H1 (cell line): ENCODE measurements at regions not wholly inside any gene's neighbourhood (a gene's known extent, or its start where the extent isn't known, plus 50 kb on each side); places are given as distances from the start of the nearest gene placed in this dataset.

Source experiments
- CTCF ChIA-PET: fragments of 300-600 bp; sonication (Branson Sonifier 250); formaldehyde crosslinking; loops from one replicate; lab custom pipeline; 2021; ENCODE audit not compliant: partially characterized antibody; lab: Charles Lee
- POLR2A ChIA-PET: fragments of 300-600 bp; sonication (Branson Sonifier 250); formaldehyde crosslinking; loops from one replicate; lab custom pipeline; 2021; ENCODE audit warnings: inconsistent platforms; ENCODE audit not compliant: partially characterized antibody; lab: Charles Lee
- DNase-seq, 2 experiments: peaks; one replicate each; pipeline versions ENCODE4 v3.0.0 to v3.0.0-alpha.2; 2010 to 2022; ENCODE audit warnings: low spot score in 2 of 2, low read depth in 1 of 2, mixed read lengths in 1 of 2
- FAIRE-seq: peaks from 2 replicates; lab custom pipeline; 2011; peaks lifted over from hg19 to GRCh38; lab: Jason Lieb, UNC
- H2AFZ ChIP-seq: 2 replicates; pipeline ENCODE4 v1.8.1; 2012; ENCODE audit warnings: low read length, inconsistent platforms
- H2AK5ac ChIP-seq: 2 replicates; pipeline ENCODE4 v1.6.1; 2013; ENCODE audit warnings: low read depth, low read length
- H2BK120ac ChIP-seq: replicated peaks from 2 replicates; pipeline ENCODE3; 2013; ENCODE audit warnings: low read depth, low read length, inconsistent platforms
- H2BK12ac ChIP-seq: 2 replicates; pipeline ENCODE4 v1.6.1; 2013; ENCODE audit warnings: low read depth, low read length
- H2BK15ac ChIP-seq: 2 replicates; pipeline ENCODE4 v1.6.1; 2013; ENCODE audit warnings: low read length
- H2BK20ac ChIP-seq: 2 replicates; pipeline ENCODE4 v1.6.1; 2013; ENCODE audit warnings: low read length
- H2BK5ac ChIP-seq: 2 replicates; pipeline ENCODE4 v1.6.1; 2013; ENCODE audit warnings: low read depth, low read length
- H3K14ac ChIP-seq: 2 replicates; pipeline ENCODE4 v1.6.1; 2013; ENCODE audit warnings: inconsistent platforms; ENCODE audit not compliant: insufficient read length
- H3K18ac ChIP-seq: 2 replicates; pipeline ENCODE4 v1.6.1; 2013; ENCODE audit warnings: low read length; ENCODE audit errors: extremely low read depth
- H3K23ac ChIP-seq: 2 replicates; pipeline ENCODE4 v1.6.1; 2013; ENCODE audit warnings: inconsistent platforms; ENCODE audit not compliant: insufficient read length
- H3K23me2 ChIP-seq: 2 replicates; pipeline ENCODE4 v1.6.1; 2013; ENCODE audit warnings: low read depth, low read length
- H3K27ac ChIP-seq: 2 replicates; pipeline ENCODE4 v1.6.1; 2011; ENCODE audit warnings: low read depth, low read length, inconsistent platforms
- H3K27me3 ChIP-seq, 4 experiments: replicated peaks in 1 of 4; 1 replicate in 1 of 4; 2 replicates in 3 of 4; pipeline versions ENCODE4 v1.6.1 to v1.8.1; 2011 to 2013; ENCODE audit warnings: low read length in 3 of 4, mild to moderate bottlenecking in 3 of 4, inconsistent platforms in 2 of 4, mixed read lengths in 2 of 4, moderate library complexity in 1 of 4; ENCODE audit not compliant: control insufficient read depth in 3 of 4, insufficient read depth in 3 of 4; ENCODE audit errors: extremely low read depth in 1 of 4
- H3K36me3 ChIP-seq, 4 experiments: 2 replicates each; pipeline versions ENCODE4 v1.6.1 to v1.8.1; 2011 to 2013; ENCODE audit warnings: mild to moderate bottlenecking in 4 of 4, low read length in 3 of 4, moderate library complexity in 2 of 4, control low read depth in 1 of 4, inconsistent platforms in 1 of 4; ENCODE audit not compliant: insufficient read depth in 4 of 4, control insufficient read depth in 2 of 4
- H3K4ac ChIP-seq: replicated peaks from 2 replicates; pipeline ENCODE3; 2013; ENCODE audit warnings: low read length, low read depth, mixed read lengths, inconsistent platforms; ENCODE audit not compliant: insufficient read length
- H3K4me1 ChIP-seq, 4 experiments: replicated peaks in 1 of 4; 1 replicate in 1 of 4; 2 replicates in 3 of 4; pipeline versions ENCODE4 v1.6.1 to v1.8.1; 2011 to 2013; ENCODE audit warnings: low read length in 3 of 4, inconsistent platforms in 2 of 4, mixed read lengths in 1 of 4; ENCODE audit not compliant: insufficient read depth in 4 of 4, control insufficient read depth in 3 of 4
- H3K4me2 ChIP-seq, 2 experiments: 2 replicates each; pipeline versions ENCODE4 v1.6.1 to v1.8.1; 2011 to 2013; ENCODE audit warnings: low read depth in 2 of 2, low read length in 2 of 2, control low read depth in 1 of 2, inconsistent platforms in 1 of 2, mild to moderate bottlenecking in 1 of 2; ENCODE audit not compliant: insufficient read depth in 1 of 2
- H3K4me3 ChIP-seq, 4 experiments: fragments of 200-600, 300-600 bp in 1 of 4; sonication (generic), shearing (Covaris generic), sonication (Bioruptor Twin) in 1 of 4; 2 replicates each; pipeline versions ENCODE4 v1.5.1 to v1.8.1; 2011 to 2016; ENCODE audit warnings: low read length in 4 of 4, low read depth in 3 of 4, control low read depth in 2 of 4, inconsistent platforms in 2 of 4, mild to moderate bottlenecking in 2 of 4, mixed read lengths in 1 of 4, moderate library complexity in 1 of 4; ENCODE audit not compliant: insufficient read depth in 2 of 4; ENCODE audit errors: extremely low read depth in 1 of 4
- H3K56ac ChIP-seq: replicated peaks from 2 replicates; pipeline ENCODE3; 2013; ENCODE audit warnings: low read depth, mild to moderate bottlenecking, mixed read lengths, low read length, inconsistent platforms; ENCODE audit not compliant: insufficient read length
- H3K79me1 ChIP-seq: 2 replicates; pipeline ENCODE4 v1.6.1; 2013; ENCODE audit warnings: low read depth, low read length, control low read depth
- H3K79me2 ChIP-seq, 2 experiments: 2 replicates each; pipeline versions ENCODE4 v1.6.1 to v1.8.1; 2012 to 2013; ENCODE audit warnings: low read length in 2 of 2, mild to moderate bottlenecking in 2 of 2, inconsistent platforms in 1 of 2; ENCODE audit not compliant: insufficient read depth in 2 of 2, control insufficient read depth in 1 of 2
- H3K9ac ChIP-seq, 4 experiments: replicated peaks in 1 of 4; 1 replicate in 1 of 4; 2 replicates in 3 of 4; pipeline versions ENCODE4 v1.6.1 to v1.8.1; 2011 to 2013; ENCODE audit warnings: low read depth in 3 of 4, low read length in 3 of 4, control low read depth in 2 of 4, mild to moderate bottlenecking in 2 of 4, moderate library complexity in 2 of 4, inconsistent platforms in 1 of 4; ENCODE audit errors: extremely low read depth in 1 of 4
- H3K9me3 ChIP-seq, 2 experiments: 2 replicates each; pipeline versions ENCODE4 v1.6.1 to v1.8.1; 2012 to 2013; ENCODE audit warnings: mild to moderate bottlenecking in 2 of 2, moderate library complexity in 2 of 2, control low read depth in 1 of 2, inconsistent platforms in 1 of 2, low read depth in 1 of 2, low read length in 1 of 2, mixed read lengths in 1 of 2; ENCODE audit not compliant: insufficient read depth in 2 of 2
- H4K20me1 ChIP-seq, 2 experiments: replicated peaks in 1 of 2; 2 replicates each; pipeline versions ENCODE3 to v1.8.1; 2011 to 2013; ENCODE audit warnings: inconsistent platforms in 2 of 2, low read length in 2 of 2, mild to moderate bottlenecking in 1 of 2; ENCODE audit not compliant: insufficient read depth in 2 of 2, control insufficient read depth in 1 of 2
- H4K5ac ChIP-seq: 2 replicates; pipeline ENCODE4 v1.6.1; 2013; ENCODE audit warnings: low read length, low read depth, mixed read lengths, inconsistent platforms; ENCODE audit not compliant: insufficient read length
- H4K8ac ChIP-seq: 2 replicates; pipeline ENCODE4 v1.8.0; 2013; ENCODE audit warnings: mild to moderate bottlenecking, moderate library complexity, low read length, inconsistent platforms; ENCODE audit not compliant: insufficient read depth; ENCODE audit errors: extremely low read depth
- H4K91ac ChIP-seq: replicated peaks from 2 replicates; pipeline ENCODE3; 2013; ENCODE audit warnings: low read length, mixed read lengths, inconsistent platforms; ENCODE audit not compliant: insufficient read length
- CEBPB ChIP-seq: IDR thresholded peaks from 2 replicates; pipeline ENCODE4 v1.6.1; 2012; ENCODE audit warnings: low read depth, low read length
- JUN ChIP-seq: IDR thresholded peaks from 2 replicates; pipeline ENCODE4 v1.6.1; 2011; ENCODE audit warnings: low read depth, mild to moderate bottlenecking, improper control_type of control experiment, low read length
- POLR2A ChIP-seq, 2 experiments: IDR thresholded peaks; 1 replicate in 1 of 2; 2 replicates in 1 of 2; pipeline ENCODE4 v1.6.1; 2011; ENCODE audit warnings: low read depth in 2 of 2, low read length in 2 of 2, mild to moderate bottlenecking in 2 of 2; ENCODE audit errors: control extremely low read depth in 1 of 2
- RAD21 ChIP-seq, 2 experiments: IDR thresholded peaks in 1 of 2; conservative IDR thresholded peaks in 1 of 2; 2 replicates each; pipeline ENCODE4 v1.6.1; 2011; ENCODE audit warnings: low read depth in 2 of 2, low read length in 2 of 2, improper control_type of control experiment in 1 of 2, inconsistent platforms in 1 of 2, mild to moderate bottlenecking in 1 of 2, moderate library complexity in 1 of 2
- RFX5 ChIP-seq: IDR thresholded peaks from 2 replicates; pipeline ENCODE4 v1.6.1; 2011; ENCODE audit warnings: low read depth, low read length, improper control_type of control experiment, borderline replicate concordance
- SP4 ChIP-seq: IDR thresholded peaks from 2 replicates; pipeline ENCODE4 v1.6.1; 2012; ENCODE audit warnings: low read length, inconsistent platforms
- TBP ChIP-seq: IDR thresholded peaks from 2 replicates; pipeline ENCODE4 v1.6.1; 2011; ENCODE audit warnings: low read depth, low read length, improper control_type of control experiment
- WGBS, 2 experiments: shearing (Covaris generic) in 1 of 2; methylation state at CpG; one replicate each; pipeline versions ENCODE4 v1.1.6 to v1.1.7; 2013 to 2015; ENCODE audit warnings: low lambda C conversion rate in 2 of 2, mixed read lengths in 2 of 2, inconsistent platforms in 1 of 2, low coverage in 1 of 2, missing lambda C conversion rate in 1 of 2; ENCODE audit not compliant: insufficient replicate concordance in 2 of 2, insufficient coverage in 1 of 2, insufficient read length in 1 of 2; ENCODE audit errors: extremely low coverage in 1 of 2, missing lambda C conversion rate in 1 of 2; 5-methylcytosine and 5-hydroxymethylcytosine counted together

DNA sequence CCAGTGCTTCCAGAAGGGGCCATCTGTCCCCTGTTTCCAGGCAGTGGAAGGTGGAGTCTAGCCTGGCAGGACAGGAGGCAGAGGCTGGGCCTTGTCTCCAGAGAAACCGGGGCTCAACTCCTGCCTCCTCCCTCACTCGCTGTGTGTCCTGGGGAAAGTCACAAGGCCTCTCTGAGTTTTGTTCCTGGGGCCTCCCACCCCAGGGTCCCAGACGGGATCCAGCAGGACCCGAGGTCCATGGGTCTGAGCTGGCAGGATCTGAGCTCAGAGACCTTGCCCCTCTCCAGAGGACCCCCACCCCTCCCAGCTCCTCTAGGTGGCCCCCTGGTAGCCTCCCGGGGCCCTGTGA lies 72.2 kb upstream of the TAF1B start:
- H3K27ac ChIP-seq, result no peak overlapping the region; the same call in 1 of the 2 replicates
- no peaks in the 10 kb centered on the region for H3K79me2 ChIP-seq
- no peak overlapping the region for H3K56ac ChIP-seq
- H3K14ac ChIP-seq, result no peak overlapping the region
- ChIA-PET POLR2A (interaction anchor here (0.6 to 1.9 kb wide), 4 partner anchors 28 to 1406 kb away, joined by 3 to 7 read pairs (median 4); partner anchors contain the start of gene YWHAQ), CTCF (interaction anchor here (0.5 to 6.9 kb wide), 40 partner anchors 8 to 348 kb away, joined by 3 to 103 read pairs (median 7); partner anchors contain the start of gene ADAM17)
- no peak overlapping the region for H3K9ac ChIP-seq
- H2AFZ ChIP-seq, result peak overlapping the region; percentile 11; the same call in 1 of the 2 replicates
- WGBS, 2 experiments, result 64% methylated on average over 5 of the region's 5 CpGs; no CpG with 5 or more reads in 1 of the 2 experiments
- H3K4me1 ChIP-seq, result peaks cover 0 to 29% (median 22%) of the 10 kb centered on the region in 4 experiments; a peak in 6 of 7 replicates
- no peak overlapping the region for H4K5ac ChIP-seq
- no peaks in the 10 kb centered on the region; a peak in 1 of 4 replicates for H3K9me3 ChIP-seq
- no peak overlapping the region for H3K4me3 ChIP-seq
- FAIRE-seq (no peak), DNase-seq (no peak)
- H3K36me3 ChIP-seq, result no peaks in the 10 kb centered on the region
- no peak overlapping the region for H2BK120ac ChIP-seq
- H2BK5ac ChIP-seq, result peak overlapping the region; percentile 75; the same call in 1 of the 2 replicates
- no peak overlapping the region for H4K8ac ChIP-seq
- H4K20me1 ChIP-seq, result peaks cover 0 to 1% of the 10 kb centered on the region in 2 experiments
- H2BK15ac ChIP-seq, result 0 out of 2 replicates have a peak overlapping the region, but pooled peaks have one; percentile 97
- no peak overlapping the region for H3K4me2 ChIP-seq
- H3K23ac ChIP-seq, result no peak overlapping the region
- no peak overlapping the region for H3K4ac ChIP-seq
- peak overlapping the region; percentile 48; the same call in 1 of the 2 replicates for H3K18ac ChIP-seq
- peak overlapping the region; percentile 94; the same call in 1 of the 2 replicates for H2AK5ac ChIP-seq
- no peaks in the 10 kb centered on the region for H3K79me1 ChIP-seq
- TF ChIP-seq POLR2A (IDR thresholded peaks at IDR 0.05; ENCODE audit: control extremely low read depth in 1 of 2, low read depth in 2 of 2, low read length in 2 of 2), result no peak
- no peak for TF ChIP-seq SP4
- no peak for TF ChIP-seq CEBPB
- no peak for TF ChIP-seq TBP
- TF ChIP-seq RAD21 (IDR thresholded peaks at IDR 0.05 in 1 of 2, conservative IDR thresholded peaks at IDR 0.05 in 1 of 2; ENCODE audit: low read depth in 2 of 2, low read length in 2 of 2), result no peak
- TF ChIP-seq RFX5, result no peak
- no peak for TF ChIP-seq JUN
- no peak overlapping the region for H2BK20ac ChIP-seq
- H3K23me2 ChIP-seq, result no peaks in the 10 kb centered on the region
- no peak overlapping the region for H4K91ac ChIP-seq
- peak overlapping the region; percentile 90; the same call in 1 of the 2 replicates for H2BK12ac ChIP-seq
- H3K27me3 ChIP-seq, result peaks cover 0 to 2% (median under 1%) of the 10 kb centered on the region in 4 experiments; a peak in 1 of 7 replicates
